Parathyroid adenoma (tissue), 2 donors: ENCODE measurements at regions not wholly inside any gene's neighbourhood (a gene's known extent, or its start where the extent isn't known, plus 50 kb on each side); places are given as distances from the start of the nearest gene placed in this dataset.

Experiments
- H2AFZ ChIP-seq: fragments of 300-600 bp; sonication (generic); one replicate; pipeline ENCODE4 v1.7.0; 2017; ENCODE audit warnings: antibody characterized with exemption, mild to moderate bottlenecking
- H3K27ac ChIP-seq: fragments of 300-600 bp; sonication (generic); one replicate; pipeline ENCODE4 v1.7.0; 2017
- H3K27me3 ChIP-seq: fragments of 300-600 bp; sonication (generic); one replicate; pipeline ENCODE4 v1.7.0; 2017; ENCODE audit warnings: low read length; ENCODE audit not compliant: control insufficient read depth, insufficient read depth
- H3K36me3 ChIP-seq: fragments of 300-600 bp; sonication (generic); one replicate; pipeline ENCODE4 v1.7.0; 2017; ENCODE audit warnings: low read length; ENCODE audit not compliant: control insufficient read depth, insufficient read depth
- H3K4me1 ChIP-seq: fragments of 300-600 bp; sonication (generic); one replicate; pipeline ENCODE4 v1.7.0; 2017; ENCODE audit warnings: control low read depth
- H3K4me2 ChIP-seq: fragments of 300-600 bp; sonication (generic); one replicate; pipeline ENCODE4 v1.7.0; 2017; ENCODE audit warnings: low read length
- H3K4me3 ChIP-seq: fragments of 300-600 bp; sonication (generic); one replicate; pipeline ENCODE4 v1.7.0; 2017; ENCODE audit warnings: low read depth, low read length
- H3K79me2 ChIP-seq: fragments of 300-600 bp; sonication (generic); one replicate; pipeline ENCODE4 v1.7.0; 2017; ENCODE audit warnings: control low read depth
- H3K9ac ChIP-seq: fragments of 300-600 bp; sonication (generic); one replicate; pipeline ENCODE4 v1.7.0; 2017; ENCODE audit warnings: mild to moderate bottlenecking
- H3K9me3 ChIP-seq: fragments of 300-600 bp; sonication (generic); one replicate; pipeline ENCODE4 v1.7.0; 2017; ENCODE audit warnings: low read length; ENCODE audit not compliant: control insufficient read depth
- TF ChIP-seq, protein P1 (sequence below): fragments of 300-600 bp; sonication (generic); IDR thresholded peaks from one replicate; pipeline ENCODE4 v1.7.0; 2017; ENCODE audit warnings: antibody characterized with exemption, mild to moderate bottlenecking
- donor health status: primary hyperparathyroidism.

DNA sequence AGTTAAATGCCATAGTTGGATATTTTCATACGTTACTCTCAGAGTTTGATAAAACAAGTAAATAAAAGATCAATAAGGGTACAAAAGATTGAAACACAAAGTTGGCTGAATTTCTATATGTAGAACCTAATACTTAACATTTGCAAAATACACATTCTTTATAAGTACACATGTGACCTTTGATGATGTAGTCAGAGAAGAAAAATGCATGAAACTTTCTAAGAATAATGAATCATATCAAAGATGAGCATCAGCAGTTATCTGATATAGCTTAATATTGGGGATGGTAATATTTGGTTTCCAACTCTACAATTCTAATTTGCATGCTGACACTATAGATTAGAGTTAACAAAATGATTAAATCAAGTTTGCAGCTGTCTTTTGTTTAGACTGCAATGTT is 188.0 kb upstream of the TGFBR2 start:
- Histone ChIP-seq H3K4me1 (no peaks in the 10 kb centered on the region), H3K27ac (no peak overlapping the region), H3K27me3 (no peaks in the 10 kb centered on the region), H3K9me3 (no peaks in the 10 kb centered on the region), H3K79me2 (no peaks in the 10 kb centered on the region), H3K9ac (no peak overlapping the region), H2AFZ (no peak overlapping the region), H3K36me3 (no peaks in the 10 kb centered on the region), H3K4me2 (no peak overlapping the region), H3K4me3 (no peak overlapping the region)
- TF ChIP-seq, protein P1, sequence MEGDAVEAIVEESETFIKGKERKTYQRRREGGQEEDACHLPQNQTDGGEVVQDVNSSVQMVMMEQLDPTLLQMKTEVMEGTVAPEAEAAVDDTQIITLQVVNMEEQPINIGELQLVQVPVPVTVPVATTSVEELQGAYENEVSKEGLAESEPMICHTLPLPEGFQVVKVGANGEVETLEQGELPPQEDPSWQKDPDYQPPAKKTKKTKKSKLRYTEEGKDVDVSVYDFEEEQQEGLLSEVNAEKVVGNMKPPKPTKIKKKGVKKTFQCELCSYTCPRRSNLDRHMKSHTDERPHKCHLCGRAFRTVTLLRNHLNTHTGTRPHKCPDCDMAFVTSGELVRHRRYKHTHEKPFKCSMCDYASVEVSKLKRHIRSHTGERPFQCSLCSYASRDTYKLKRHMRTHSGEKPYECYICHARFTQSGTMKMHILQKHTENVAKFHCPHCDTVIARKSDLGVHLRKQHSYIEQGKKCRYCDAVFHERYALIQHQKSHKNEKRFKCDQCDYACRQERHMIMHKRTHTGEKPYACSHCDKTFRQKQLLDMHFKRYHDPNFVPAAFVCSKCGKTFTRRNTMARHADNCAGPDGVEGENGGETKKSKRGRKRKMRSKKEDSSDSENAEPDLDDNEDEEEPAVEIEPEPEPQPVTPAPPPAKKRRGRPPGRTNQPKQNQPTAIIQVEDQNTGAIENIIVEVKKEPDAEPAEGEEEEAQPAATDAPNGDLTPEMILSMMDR: no peak

DNA sequence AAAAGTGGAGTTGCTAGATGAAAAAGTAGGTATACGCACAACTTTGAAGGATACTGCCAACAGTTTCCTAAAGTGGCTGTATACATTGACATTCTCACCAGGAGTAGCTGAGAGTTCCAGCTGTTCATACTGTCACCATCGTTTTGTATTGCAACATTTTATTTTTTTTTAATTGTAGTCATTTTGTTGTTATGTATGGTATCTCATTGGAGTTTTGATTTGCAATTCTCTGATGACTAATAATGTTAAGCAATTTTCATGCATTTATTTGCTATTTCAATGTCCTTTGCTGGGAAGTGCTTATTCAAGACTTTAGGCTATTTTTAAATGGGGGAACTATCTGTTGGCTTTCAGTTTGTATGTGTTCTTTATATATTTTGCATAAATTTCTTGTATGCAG is 185.1 kb upstream of the TGFBR2 start:
- no peak overlapping the region for H3K4me2 ChIP-seq
- H3K36me3 ChIP-seq: no peaks in the 10 kb centered on the region
- H3K9me3 ChIP-seq: no peaks in the 10 kb centered on the region
- H3K27me3 ChIP-seq: no peaks in the 10 kb centered on the region
- TF ChIP-seq, protein P1: no peak
- no peaks in the 10 kb centered on the region for H3K79me2 ChIP-seq
- H3K9ac ChIP-seq: no peak overlapping the region
- no peak overlapping the region for H2AFZ ChIP-seq
- H3K4me1 ChIP-seq: no peaks in the 10 kb centered on the region
- H3K4me3 ChIP-seq: no peak overlapping the region
- no peak overlapping the region for H3K27ac ChIP-seq

DNA sequence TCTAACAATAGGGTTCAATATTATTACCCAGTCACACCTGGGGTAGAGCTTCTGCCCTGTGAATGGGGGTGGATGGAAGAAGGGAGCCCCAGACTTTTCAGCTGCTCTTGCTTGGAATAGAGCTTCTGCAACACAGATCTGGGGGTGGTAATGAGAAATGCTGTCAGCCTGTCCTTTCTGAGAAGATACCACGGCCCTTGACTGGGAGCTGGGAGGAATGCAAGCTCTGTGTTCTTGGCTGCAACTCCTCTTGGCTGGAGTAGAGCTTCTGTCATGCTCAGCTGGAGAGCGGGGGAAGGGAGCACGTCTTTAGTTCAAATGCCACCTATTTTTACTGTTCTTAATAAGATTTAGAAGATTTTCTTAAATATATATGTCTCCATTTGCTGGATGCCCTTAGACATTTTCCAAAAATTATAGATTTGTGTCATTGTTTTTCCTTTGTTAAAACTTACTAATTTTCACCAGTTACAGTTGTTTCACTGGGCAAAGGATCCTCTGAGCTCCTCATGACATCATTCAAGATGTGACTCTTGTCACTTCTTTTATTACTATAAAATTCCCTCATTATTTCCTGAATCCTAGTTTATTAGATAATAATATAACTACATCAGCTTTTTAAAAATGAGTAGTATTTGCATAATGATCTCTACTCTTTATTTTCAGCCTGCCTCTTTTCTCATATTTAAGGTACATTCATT is 180.0 kb upstream of the TGFBR2 start:
- H3K27ac ChIP-seq: no peak overlapping the region
- H3K36me3 ChIP-seq: no peaks in the 10 kb centered on the region
- H3K79me2 ChIP-seq: no peaks in the 10 kb centered on the region
- no peaks in the 10 kb centered on the region for H3K9me3 ChIP-seq
- no peaks in the 10 kb centered on the region for H3K27me3 ChIP-seq
- no peak overlapping the region for H3K4me3 ChIP-seq
- H2AFZ ChIP-seq: no peak overlapping the region
- no peak overlapping the region for H3K9ac ChIP-seq
- TF ChIP-seq, protein P1: no peak
- H3K4me1 ChIP-seq: no peaks in the 10 kb centered on the region
- H3K4me2 ChIP-seq: no peak overlapping the region

DNA sequence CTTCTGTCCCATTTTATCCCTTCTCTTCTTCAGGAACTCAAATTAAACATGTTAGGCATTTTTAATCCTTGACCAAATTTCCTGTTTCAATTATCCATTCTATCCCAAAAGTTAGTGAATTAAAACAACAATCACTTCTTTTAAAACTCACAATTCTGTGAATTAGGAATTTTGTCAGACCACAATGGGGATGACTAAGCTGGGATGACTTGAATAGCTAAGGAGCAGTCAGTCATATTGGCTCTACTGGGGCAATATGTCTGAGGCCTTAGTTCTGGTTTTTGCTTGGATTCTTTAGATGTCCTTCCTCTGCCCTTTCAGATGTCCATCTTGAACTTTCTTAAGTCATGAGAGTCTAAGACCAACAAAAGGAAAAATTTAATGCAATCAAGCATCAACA is 178.2 kb upstream of the TGFBR2 start:
- Histone ChIP-seq H3K27me3 (no peaks in the 10 kb centered on the region), H3K9me3 (no peaks in the 10 kb centered on the region), H3K4me1 (no peaks in the 10 kb centered on the region), H3K36me3 (no peaks in the 10 kb centered on the region), H3K79me2 (no peaks in the 10 kb centered on the region), H3K4me3 (no peak overlapping the region), H2AFZ (no peak overlapping the region), H3K9ac (no peak overlapping the region), H3K27ac (no peak overlapping the region), H3K4me2 (no peak overlapping the region)
- TF ChIP-seq, protein P1: no peak

DNA sequence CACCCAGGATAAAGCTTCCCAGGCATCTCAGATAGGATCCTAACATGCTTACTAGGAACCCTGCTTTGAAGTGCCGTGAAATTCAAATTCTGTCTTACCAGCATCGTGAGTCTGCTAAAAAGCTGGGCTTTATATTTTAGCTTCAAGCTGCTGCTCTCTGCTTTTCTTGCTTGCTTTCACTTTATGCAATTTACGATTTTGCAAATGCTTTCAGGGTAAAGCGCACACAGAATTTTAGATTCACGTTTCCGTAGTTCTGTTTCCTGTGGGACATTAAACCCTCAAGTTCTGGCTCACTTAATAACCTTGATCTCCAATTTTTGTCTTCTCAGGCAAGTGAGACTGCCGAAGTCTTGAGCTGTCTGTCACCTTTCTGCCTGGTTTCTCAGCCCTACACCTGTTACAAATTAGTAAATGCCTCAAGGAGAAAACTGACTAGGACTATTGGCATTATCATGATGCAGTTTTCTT is 170.5 kb upstream of the TGFBR2 start:
- H2AFZ ChIP-seq: no peak overlapping the region
- no peak overlapping the region for H3K4me3 ChIP-seq
- no peak overlapping the region for H3K27ac ChIP-seq
- no peaks in the 10 kb centered on the region for H3K36me3 ChIP-seq
- no peaks in the 10 kb centered on the region for H3K4me1 ChIP-seq
- no peaks in the 10 kb centered on the region for H3K27me3 ChIP-seq
- H3K4me2 ChIP-seq: no peak overlapping the region
- H3K9me3 ChIP-seq: no peaks in the 10 kb centered on the region
- H3K79me2 ChIP-seq: no peaks in the 10 kb centered on the region
- TF ChIP-seq, protein P1: no peak
- no peak overlapping the region for H3K9ac ChIP-seq
